Neuronal stem cell (in vitro differentiated cells): ENCODE measurements at regions not wholly inside any gene's neighbourhood (a gene's known extent, or its start where the extent isn't known, plus 50 kb on each side); places are given as distances from the start of the nearest gene placed in this dataset.

ENCODE experiments used
- DNase-seq: peaks from one replicate; pipeline ENCODE4 v3.0.0-alpha.2; 2013; ENCODE audit warnings: low spot score
- H2AFZ ChIP-seq: one replicate; pipeline ENCODE4 v1.6.1; 2013; ENCODE audit warnings: mild to moderate bottlenecking, low read length, inconsistent platforms
- H2AK5ac ChIP-seq: 2 replicates; pipeline ENCODE4 v1.6.1; 2013; ENCODE audit warnings: low read depth, mild to moderate bottlenecking, inconsistent platforms, low read length, moderate library complexity, mixed read lengths
- H2BK120ac ChIP-seq: 2 replicates; pipeline ENCODE4 v1.6.1; 2013; ENCODE audit warnings: low read depth, mild to moderate bottlenecking, inconsistent platforms, low read length, moderate library complexity, mixed read lengths
- H2BK12ac ChIP-seq: one replicate; pipeline ENCODE4 v1.6.1; 2013; ENCODE audit warnings: low read length, inconsistent platforms
- H2BK15ac ChIP-seq: 2 replicates; pipeline ENCODE4 v1.6.1; 2013; ENCODE audit warnings: mild to moderate bottlenecking, low read length, inconsistent platforms, mixed read lengths
- H2BK5ac ChIP-seq: one replicate; pipeline ENCODE4 v1.6.1; 2013; ENCODE audit warnings: inconsistent platforms, mild to moderate bottlenecking, low read length, moderate library complexity
- H3K14ac ChIP-seq: one replicate; pipeline ENCODE4 v1.6.1; 2013; ENCODE audit warnings: low read length, inconsistent platforms
- H3K18ac ChIP-seq: 2 replicates; pipeline ENCODE4 v1.6.1; 2013; ENCODE audit warnings: low read length, inconsistent platforms
- H3K23ac ChIP-seq: 2 replicates; pipeline ENCODE4 v1.6.1; 2013; ENCODE audit warnings: low read depth, mild to moderate bottlenecking, mixed read lengths, low read length, inconsistent platforms; ENCODE audit not compliant: poor library complexity
- H3K27ac ChIP-seq: replicated peaks from 3 replicates; pipeline ENCODE4 v1.5.1; 2013; ENCODE audit warnings: low read length, inconsistent platforms
- H3K27me3 ChIP-seq, 3 experiments: 2 replicates each; pipeline ENCODE4 v1.6.1; 2013; ENCODE audit warnings: low read length in 3 of 3, mild to moderate bottlenecking in 2 of 3, inconsistent platforms in 1 of 3, low read depth in 1 of 3, mixed read lengths in 1 of 3, moderate library complexity in 1 of 3; ENCODE audit not compliant: control insufficient read depth in 3 of 3, insufficient read depth in 3 of 3
- H3K36me3 ChIP-seq, 2 donors: replicated peaks in 1 of 2; 2 replicates each; pipeline ENCODE4 v1.6.1; 2013; ENCODE audit warnings: low read length in 2 of 2; ENCODE audit not compliant: control insufficient read depth in 2 of 2, insufficient read depth in 2 of 2
- H3K4ac ChIP-seq: 2 replicates; pipeline ENCODE4 v1.6.1; 2013; ENCODE audit warnings: inconsistent platforms, mild to moderate bottlenecking, low read length, moderate library complexity
- H3K4me1 ChIP-seq, 2 donors: 1 replicate in 1 of 2; 2 replicates in 1 of 2; pipeline ENCODE4 v1.6.1; 2013; ENCODE audit warnings: low read length in 2 of 2, low read depth in 1 of 2; ENCODE audit not compliant: control insufficient read depth in 2 of 2, insufficient read depth in 1 of 2
- H3K4me2 ChIP-seq: one replicate; pipeline ENCODE4 v1.6.1; 2013; ENCODE audit warnings: mild to moderate bottlenecking, low read length, inconsistent platforms; ENCODE audit not compliant: insufficient read depth, poor library complexity, severe bottlenecking
- H3K4me3 ChIP-seq, 2 donors: 2 replicates each; pipeline ENCODE4 v1.5.1; 2013; ENCODE audit warnings: low read length in 2 of 2, mild to moderate bottlenecking in 2 of 2, inconsistent platforms in 1 of 2, moderate library complexity in 1 of 2
- H3K79me1 ChIP-seq: one replicate; pipeline ENCODE4 v1.6.1; 2013; ENCODE audit warnings: low read depth, mild to moderate bottlenecking, inconsistent platforms, low read length, moderate library complexity
- H3K9ac ChIP-seq: one replicate; pipeline ENCODE4 v1.6.1; 2013; ENCODE audit warnings: mild to moderate bottlenecking, low read depth, low read length, inconsistent platforms; ENCODE audit not compliant: poor library complexity
- H3K9me3 ChIP-seq, 2 donors: replicated peaks in 1 of 2; 2 replicates each; pipeline versions ENCODE3 to v1.6.1; 2013; ENCODE audit warnings: low read length in 2 of 2, mild to moderate bottlenecking in 2 of 2, inconsistent platforms in 1 of 2, low read depth in 1 of 2, mixed read lengths in 1 of 2, moderate library complexity in 1 of 2; ENCODE audit not compliant: control insufficient read depth in 2 of 2, insufficient read depth in 1 of 2
- H4K8ac ChIP-seq: one replicate; pipeline ENCODE4 v1.6.1; 2013; ENCODE audit warnings: low read depth, mild to moderate bottlenecking, inconsistent platforms, low read length, moderate library complexity
- H4K91ac ChIP-seq: one replicate; pipeline ENCODE4 v1.6.1; 2013; ENCODE audit warnings: low read length, low read depth, mild to moderate bottlenecking, inconsistent platforms; ENCODE audit not compliant: poor library complexity
- WGBS, 2 donors: extraction: QIAGEN DNeasy Blood & Tissue Kit; methylation state at CpG; one replicate each; pipeline ENCODE4 v1.1.7; 2013; ENCODE audit warnings: missing lambda C conversion rate in 2 of 2, mixed read lengths in 1 of 2; ENCODE audit not compliant: insufficient read length in 2 of 2, insufficient replicate concordance in 1 of 2; ENCODE audit errors: extremely low coverage in 2 of 2; 5-methylcytosine and 5-hydroxymethylcytosine counted together

GRCh38 chr5:93675460-93676450, 65.6 kb downstream of the POU5F2 start:
- no peaks in the 10 kb centered on the region for H3K79me1 ChIP-seq
- no peak overlapping the region for H3K9ac ChIP-seq
- H3K36me3 ChIP-seq, result no peaks in the 10 kb centered on the region
- no peak overlapping the region for H3K14ac ChIP-seq
- H3K4me3 ChIP-seq, result no peak overlapping the region
- no peak overlapping the region for H3K4ac ChIP-seq
- no peak overlapping the region for H2BK12ac ChIP-seq
- peaks cover 9 to 25% of the 10 kb centered on the region in 2 donors for H3K4me1 ChIP-seq
- H3K9me3 ChIP-seq, result no peaks in the 10 kb centered on the region
- no peak overlapping the region for H3K23ac ChIP-seq
- H3K27ac ChIP-seq, result no peak overlapping the region
- no peak overlapping the region for H2AFZ ChIP-seq
- H3K4me2 ChIP-seq, result no peak overlapping the region
- H2BK15ac ChIP-seq, result no peak overlapping the region
- DNase-seq, result no peak
- H4K91ac ChIP-seq, result no peak overlapping the region
- H4K8ac ChIP-seq, result no peak overlapping the region
- H2AK5ac ChIP-seq, result no peak overlapping the region
- H3K27me3 ChIP-seq, result no peaks in the 10 kb centered on the region
- H2BK5ac ChIP-seq, result no peak overlapping the region
- H3K18ac ChIP-seq, result no peak overlapping the region
- WGBS, 2 donors, result no CpG with 5 or more reads among the region's 1 CpG
- no peak overlapping the region for H2BK120ac ChIP-seq

DNA sequence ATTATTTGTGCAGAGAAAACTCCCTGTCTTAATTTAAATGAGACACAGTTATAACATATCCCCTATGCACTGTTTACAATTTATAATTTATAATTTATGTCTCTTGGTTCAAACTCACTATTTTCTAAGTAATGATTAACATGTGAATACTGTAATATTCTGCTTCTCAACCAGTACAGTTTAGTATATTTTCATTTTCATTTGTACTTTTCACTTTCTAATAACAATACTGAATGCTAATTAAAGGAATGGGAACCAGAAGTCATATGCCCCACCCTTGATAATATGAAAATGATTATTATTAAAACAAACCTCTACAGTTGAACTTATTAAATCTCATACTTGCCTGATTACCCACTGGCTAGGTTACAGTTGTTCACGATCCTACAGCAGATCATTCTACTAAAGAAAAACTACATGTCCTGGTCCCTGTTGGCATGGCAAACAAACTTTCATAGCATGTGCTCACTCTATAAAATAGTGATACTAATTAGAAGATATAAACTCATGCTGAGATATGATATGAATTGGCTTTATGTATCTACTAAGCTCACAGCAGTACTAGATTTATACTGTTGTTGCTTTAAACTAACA, 66.4 kb downstream of the POU5F2 start:
- Histone ChIP-seq H2AFZ (no peak overlapping the region), H4K91ac (no peak overlapping the region), H2BK15ac (no peak overlapping the region), H3K27ac (no peak overlapping the region), H2BK12ac (no peak overlapping the region), H2BK5ac (no peak overlapping the region), H3K27me3 (no peaks in the 10 kb centered on the region), H3K36me3 (no peaks in the 10 kb centered on the region), H4K8ac (no peak overlapping the region), H3K4me3 (no peak overlapping the region), H3K18ac (no peak overlapping the region), H3K4me1 (peaks cover 9 to 25% of the 10 kb centered on the region in 2 donors), H3K9ac (no peak overlapping the region), H3K79me1 (no peaks in the 10 kb centered on the region), H3K4me2 (no peak overlapping the region), H3K9me3 (no peaks in the 10 kb centered on the region), H3K23ac (no peak overlapping the region), H3K14ac (no peak overlapping the region), H2AK5ac (no peak overlapping the region), H2BK120ac (no peak overlapping the region), H3K4ac (no peak overlapping the region)
- no peak for DNase-seq
- no CpG with 5 or more reads among the region's 1 CpG for WGBS, 2 donors

DNA sequence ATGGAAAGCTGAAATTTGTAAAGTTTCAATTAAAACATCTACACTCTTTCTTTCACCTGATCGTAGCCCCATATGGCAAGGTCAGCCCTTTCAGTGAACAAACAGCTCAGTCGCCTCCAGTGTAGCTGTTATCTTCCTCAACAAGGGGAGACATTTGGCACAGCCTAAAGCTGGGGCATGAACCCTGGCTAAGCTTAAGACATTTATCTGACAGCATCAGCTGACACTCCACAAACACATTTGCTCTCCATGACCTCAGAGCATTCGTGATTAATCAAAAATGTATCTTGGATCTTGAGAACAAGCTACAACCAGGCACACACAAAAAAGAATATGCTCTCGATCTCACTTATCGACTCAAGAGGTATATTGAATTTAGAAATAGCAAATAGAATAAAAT, 67.3 kb downstream of the POU5F2 start:
- H3K27me3 ChIP-seq, result no peaks in the 10 kb centered on the region
- no peak overlapping the region for H2BK15ac ChIP-seq
- no peaks in the 10 kb centered on the region for H3K36me3 ChIP-seq
- H4K8ac ChIP-seq, result no peak overlapping the region
- no peak overlapping the region for H3K14ac ChIP-seq
- H2BK12ac ChIP-seq, result no peak overlapping the region
- peaks cover 9 to 25% of the 10 kb centered on the region in 2 donors for H3K4me1 ChIP-seq
- H3K4me2 ChIP-seq, result no peak overlapping the region
- H3K79me1 ChIP-seq, result no peaks in the 10 kb centered on the region
- H2AFZ ChIP-seq, result no peak overlapping the region
- H3K27ac ChIP-seq, result no peak overlapping the region
- no peak overlapping the region for H2BK5ac ChIP-seq
- no peak overlapping the region for H3K4ac ChIP-seq
- no peak overlapping the region for H3K18ac ChIP-seq
- no CpG with 5 or more reads among the region's 5 CpGs for WGBS, 2 donors
- H4K91ac ChIP-seq, result no peak overlapping the region
- H3K4me3 ChIP-seq, result no peak overlapping the region
- no peak for DNase-seq
- no peak overlapping the region for H2AK5ac ChIP-seq
- H2BK120ac ChIP-seq, result no peak overlapping the region
- H3K9ac ChIP-seq, result no peak overlapping the region
- H3K9me3 ChIP-seq, result no peaks in the 10 kb centered on the region
- no peak overlapping the region for H3K23ac ChIP-seq

GRCh38 chr5:93673316-93673954, 68.0 kb downstream of the POU5F2 start:
- H3K79me1 ChIP-seq, result no peaks in the 10 kb centered on the region
- H2AK5ac ChIP-seq, result no peak overlapping the region
- no peak overlapping the region for H3K4me3 ChIP-seq
- no CpG with 5 or more reads among the region's 4 CpGs for WGBS, 2 donors
- H3K4me2 ChIP-seq, result no peak overlapping the region
- no peaks in the 10 kb centered on the region for H3K9me3 ChIP-seq
- no peak for DNase-seq
- H2BK12ac ChIP-seq, result no peak overlapping the region
- no peak overlapping the region for H3K23ac ChIP-seq
- H2BK5ac ChIP-seq, result no peak overlapping the region
- H2AFZ ChIP-seq, result no peak overlapping the region
- no peak overlapping the region for H3K27ac ChIP-seq
- H3K36me3 ChIP-seq, result no peaks in the 10 kb centered on the region
- no peaks in the 10 kb centered on the region for H3K27me3 ChIP-seq
- H4K91ac ChIP-seq, result no peak overlapping the region
- no peak overlapping the region for H2BK15ac ChIP-seq
- no peak overlapping the region for H2BK120ac ChIP-seq
- no peak overlapping the region for H4K8ac ChIP-seq
- H3K18ac ChIP-seq, result no peak overlapping the region
- no peak overlapping the region for H3K9ac ChIP-seq
- no peak overlapping the region for H3K4ac ChIP-seq
- peaks cover 9 to 25% of the 10 kb centered on the region in 2 donors for H3K4me1 ChIP-seq
- H3K14ac ChIP-seq, result no peak overlapping the region
